GM18870 (cell line): ENCODE measurements at regions not wholly inside any gene's neighbourhood (a gene's known extent, or its start where the extent isn't known, plus 50 kb on each side); places are given as distances from the start of the nearest gene placed in this dataset.
"Not testable (repeated sequence)": the region's sequence is repeated elsewhere in the genome, so short reads cannot be mapped to it uniquely, and the experiment has no call there.

Experiments used
- ATAC-seq: cut with Tn5 transposase; IDR thresholded peaks from one replicate; pipeline ENCODE4 v1.9.1; 2021; ENCODE audit warnings: moderate library complexity; ENCODE audit not compliant: unreplicated experiment

GRCh38 chr14:84965279-84965678, 564.7 kb upstream of the FLRT2 start:
- no peak for ATAC-seq

- no peak for ATAC-seq
These were observed 560.4 kb upstream of the FLRT2 start for GRCh38 chr14:84969501-84969900.

GRCh38 chr14:84975241-84975902, 554.6 kb upstream of the FLRT2 start:
- ATAC-seq, result no peak

- ATAC-seq, result no peak
These were observed 553.1 kb upstream of the FLRT2 start for GRCh38 chr14:84976805-84977204.

GRCh38 chr14:84987042-84987441, 542.9 kb upstream of the FLRT2 start:
- no peak for ATAC-seq

GRCh38 chr14:84988357-84988756, 541.6 kb upstream of the FLRT2 start:
- ATAC-seq, result no peak

GRCh38 chr14:84991021-84991420, 538.9 kb upstream of the FLRT2 start:
- no peak for ATAC-seq

GRCh38 chr14:84998216-84998615, 531.7 kb upstream of the FLRT2 start:
- no peak for ATAC-seq

GRCh38 chr14:85002846-85003245, 527.1 kb upstream of the FLRT2 start:
- no peak for ATAC-seq

- ATAC-seq, result no peak
These were observed 526.1 kb upstream of the FLRT2 start for GRCh38 chr14:85003805-85004204.

GRCh38 chr14:85009506-85009905, 520.4 kb upstream of the FLRT2 start:
- no peak for ATAC-seq

- ATAC-seq, result no peak
These were observed 519.8 kb upstream of the FLRT2 start for GRCh38 chr14:85010186-85010585.

- no peak for ATAC-seq
These were observed 513.4 kb upstream of the FLRT2 start for GRCh38 chr14:85016496-85016895.

GRCh38 chr14:85023866-85024265, 506.1 kb upstream of the FLRT2 start:
- ATAC-seq, result not testable (repeated sequence)

- no peak for ATAC-seq
These were observed 505.0 kb upstream of the FLRT2 start for GRCh38 chr14:85024931-85025330.

- no peak for ATAC-seq
These were observed 502.1 kb upstream of the FLRT2 start for GRCh38 chr14:85027681-85028370.

- ATAC-seq, result no peak
These were observed 492.5 kb upstream of the FLRT2 start for GRCh38 chr14:85037411-85037810.

GRCh38 chr14:85038526-85039352, 491.2 kb upstream of the FLRT2 start:
- no peak for ATAC-seq

- ATAC-seq, result no peak
These were observed 490.7 kb upstream of the FLRT2 start for GRCh38 chr14:85039353-85039626.

GRCh38 chr14:85040046-85040685, 489.8 kb upstream of the FLRT2 start:
- no peak for ATAC-seq

- no peak for ATAC-seq
These were observed 488.3 kb upstream of the FLRT2 start for GRCh38 chr14:85041618-85042017.

- ATAC-seq, result no peak
These were observed 487.6 kb upstream of the FLRT2 start for GRCh38 chr14:85042301-85042700.
